ENCODE measurements at regions not wholly inside any gene's neighbourhood (a gene's known extent, or its start where the extent isn't known, plus 50 kb on each side); places are given as distances from the start of the nearest gene placed in this dataset.

- DNase-seq = peak in 4 of 10 donors; percentile 4 to 82 (median 38)
- intact Hi-C loops (cut with DNase I) = no loop called here
Measured at GRCh38 chr2:104026725-104027124, 827.2 kb upstream of the POU3F3 start.

GRCh38 chr2:104027321-104027720, 826.6 kb upstream of the POU3F3 start:
- intact Hi-C loops (cut with DNase I) = no loop called here
- DNase-seq = no peak

- intact Hi-C loops (cut with DNase I) = no loop called here
- no peak for DNase-seq
Measured at GRCh38 chr2:104028061-104028460, 825.9 kb upstream of the POU3F3 start.

DNA sequence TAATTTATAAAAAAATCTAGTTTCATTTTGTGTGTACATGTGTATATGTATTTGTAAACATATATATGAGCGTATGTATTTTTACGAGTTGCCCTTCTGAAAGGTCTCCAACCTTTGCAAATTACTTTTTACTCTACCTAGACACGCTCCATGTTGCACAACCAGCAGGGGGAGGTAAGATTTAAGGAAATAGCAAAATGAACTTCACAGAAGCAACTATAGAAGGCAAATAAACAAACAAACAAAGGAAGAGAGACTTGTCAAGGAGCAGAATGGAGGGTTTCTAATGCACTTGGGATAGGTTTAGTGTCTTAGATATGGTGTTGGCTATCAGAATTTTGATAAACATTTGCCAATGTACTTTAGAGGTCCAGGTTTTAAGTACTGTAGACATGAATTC, 820.5 kb upstream of the POU3F3 start:
- DNase-seq = no peak
- intact Hi-C loops (cut with DNase I) = loop anchor here (10.0 kb wide), 1 partner anchor 381 kb away; no protein-coding TSS in a partner anchor

DNA sequence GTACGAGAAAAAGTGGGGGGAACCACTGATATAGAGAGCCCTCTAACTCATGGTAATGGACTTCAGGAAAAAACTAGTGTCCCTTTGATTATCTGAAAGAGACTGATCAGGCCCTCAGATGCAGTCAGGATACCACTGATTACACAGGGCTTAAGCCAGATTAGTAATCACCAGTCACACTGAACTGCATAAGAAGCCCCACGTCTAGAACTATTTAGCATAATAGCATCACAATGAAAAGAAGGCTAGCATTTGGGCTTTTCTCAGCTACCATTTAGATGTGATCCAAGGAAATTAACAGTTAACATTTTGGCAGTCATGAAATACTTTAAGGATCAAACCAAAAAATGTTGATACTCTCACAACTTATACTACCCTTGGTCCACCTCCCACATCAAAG, 813.1 kb upstream of the POU3F3 start:
- no peak for DNase-seq
- intact Hi-C loops (cut with DNase I) = loop anchor here (10.0 kb wide), 1 partner anchor 834 kb away; no protein-coding TSS in a partner anchor

DNA sequence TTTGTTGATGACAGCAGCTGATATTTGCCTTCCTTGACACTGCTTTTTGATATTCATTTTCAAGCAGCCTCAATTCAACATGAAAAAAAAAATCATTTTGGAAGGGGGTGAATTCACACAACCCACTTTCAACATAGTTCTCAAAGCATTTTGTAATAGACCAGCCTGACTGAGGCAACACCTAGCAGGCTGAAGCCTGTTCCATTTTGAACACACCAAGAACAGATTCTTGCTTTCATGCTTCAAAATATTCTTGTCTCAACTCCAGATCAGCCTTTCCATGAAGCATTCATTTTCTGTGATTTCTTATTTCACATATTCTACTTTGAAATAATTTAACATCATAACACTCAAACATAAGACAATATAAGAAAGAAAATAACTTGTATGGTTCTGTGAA, 812.6 kb upstream of the POU3F3 start:
- DNase-seq = no peak
- intact Hi-C loops (cut with DNase I) = loop anchor here (10.0 kb wide), 1 partner anchor 833 kb away; no protein-coding TSS in a partner anchor

GRCh38 chr2:104043864-104044263, 810.1 kb upstream of the POU3F3 start:
- DNase-seq = peak in 4 of 10 donors; percentile 10 to 86 (median 49)
- intact Hi-C loops (cut with DNase I) = loop anchor here (10.0 kb wide), 1 partner anchor 831 kb away; no protein-coding TSS in a partner anchor

GRCh38 chr2:104045071-104045470, 808.8 kb upstream of the POU3F3 start:
- DNase-seq = no peak
- intact Hi-C loops (cut with DNase I) = loop anchor here (10.0 kb wide), 1 partner anchor 830 kb away; no protein-coding TSS in a partner anchor

GRCh38 chr2:104046466-104046865, 807.4 kb upstream of the POU3F3 start:
- intact Hi-C loops (cut with DNase I) = loop anchor here (10.0 kb wide), 1 partner anchor 828 kb away; no protein-coding TSS in a partner anchor

GRCh38 chr2:104047516-104047915, 806.4 kb upstream of the POU3F3 start:
- intact Hi-C loops (cut with DNase I) = loop anchor here (10.0 kb wide), 1 partner anchor 827 kb away; no protein-coding TSS in a partner anchor
- peak in 1 of 10 donors; percentile 36 for DNase-seq

More at GRCh38 chr2:104046466-104046865, 807.4 kb upstream of the POU3F3 start:
- DNase-seq = no peak

DNA sequence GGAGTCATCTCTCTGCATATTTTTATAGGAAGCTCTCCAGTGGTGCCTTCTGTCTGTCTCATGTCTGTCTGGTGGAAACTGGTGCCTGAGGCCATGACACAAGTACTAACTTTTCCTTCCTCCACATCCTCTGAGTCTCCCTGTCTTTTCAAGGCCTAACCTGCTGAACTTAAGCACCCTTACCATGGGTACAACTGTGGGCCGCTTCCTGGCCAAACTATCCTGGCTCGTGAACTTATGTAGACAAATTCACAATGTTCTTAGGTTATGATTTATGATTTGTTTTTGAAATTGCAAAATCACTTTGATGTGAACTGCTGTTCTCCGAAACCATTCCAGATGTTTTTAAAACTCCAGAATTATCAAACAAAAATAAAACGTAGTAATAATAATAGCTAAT, 804.5 kb upstream of the POU3F3 start:
- intact Hi-C loops (cut with DNase I) = loop anchor here (10.0 kb wide), 1 partner anchor 825 kb away; no protein-coding TSS in a partner anchor
- DNase-seq = no peak

DNA sequence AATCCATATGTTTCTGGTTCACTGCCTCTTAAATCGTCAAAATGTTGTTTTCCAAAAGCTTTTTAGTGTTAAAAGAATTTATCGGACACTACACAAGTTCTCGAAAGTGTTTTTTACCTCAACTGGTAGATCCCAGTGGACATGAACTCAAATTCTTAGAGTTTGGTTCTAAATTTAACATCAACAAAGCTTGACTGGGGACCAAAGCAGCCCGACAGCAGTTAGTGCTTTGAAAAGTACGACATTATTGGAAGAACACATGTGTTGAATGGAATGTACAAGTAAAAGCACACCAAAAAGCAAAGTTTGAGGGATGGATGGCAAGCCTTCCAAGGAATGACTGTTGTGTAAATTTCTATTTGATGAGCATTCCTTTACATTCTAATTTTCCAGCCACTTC, 803.9 kb upstream of the POU3F3 start:
- DNase-seq = no peak
- intact Hi-C loops (cut with DNase I) = loop anchor here (10.0 kb wide), 1 partner anchor 825 kb away; no protein-coding TSS in a partner anchor

DNA sequence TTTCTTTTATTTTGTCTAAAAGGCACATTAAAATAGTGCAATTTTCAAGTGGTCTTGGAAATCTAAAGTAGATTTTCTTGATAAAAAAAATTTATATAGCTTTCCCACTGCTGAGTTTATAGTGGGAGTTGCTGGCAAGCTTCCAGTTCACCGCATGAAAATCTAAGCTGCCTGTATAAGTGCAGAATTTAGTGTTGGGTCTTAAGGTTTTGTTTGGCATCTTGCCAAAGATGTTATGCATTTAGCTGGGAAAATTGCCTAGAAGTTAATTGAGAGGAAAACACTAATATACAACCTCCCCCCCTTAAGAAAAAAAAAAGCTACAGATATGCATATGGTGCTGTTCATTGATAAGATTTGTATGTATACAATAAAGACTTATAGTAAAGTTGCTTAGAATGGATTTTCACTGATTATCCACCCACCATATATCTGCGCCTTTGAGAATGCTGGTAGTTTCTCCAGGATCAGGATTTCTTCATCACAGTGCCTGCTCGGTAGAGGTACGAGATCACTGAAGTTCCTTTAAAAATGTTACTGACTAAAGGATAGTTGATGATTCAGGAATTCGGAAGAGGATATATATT, 803.2 kb upstream of the POU3F3 start:
- intact Hi-C loops (cut with DNase I) = no loop called here
- no peak for DNase-seq

- intact Hi-C loops (cut with DNase I) = no loop called here
- no peak for DNase-seq
Measured at GRCh38 chr2:104051766-104052165, 802.1 kb upstream of the POU3F3 start.

DNA sequence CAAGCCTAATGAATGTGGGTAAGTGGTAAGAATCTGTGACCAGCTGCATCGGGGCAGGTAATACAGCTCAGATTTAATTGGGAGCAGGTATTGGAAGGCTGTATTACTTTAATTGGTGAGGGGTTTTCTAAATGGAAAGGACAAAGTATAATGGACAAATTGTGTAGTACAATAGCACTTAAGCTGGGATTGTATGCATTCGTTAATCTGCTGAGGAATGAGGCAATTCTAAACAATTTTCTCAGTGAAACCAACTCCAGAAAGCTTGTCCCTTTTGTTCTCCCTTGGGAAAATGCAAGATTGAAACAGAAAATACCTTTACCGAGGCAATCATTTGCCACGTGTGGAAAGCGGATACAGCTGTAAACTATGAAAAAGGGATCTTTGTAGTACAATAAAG, 801.6 kb upstream of the POU3F3 start:
- intact Hi-C loops (cut with DNase I) = no loop called here
- DNase-seq = no peak

- intact Hi-C loops (cut with DNase I) = no loop called here
- no peak for DNase-seq
Measured at GRCh38 chr2:104056451-104056850, 797.5 kb upstream of the POU3F3 start.

- DNase-seq = no peak
- intact Hi-C loops (cut with DNase I) = no loop called here
Measured at GRCh38 chr2:104068665-104069064, 785.2 kb upstream of the POU3F3 start.

DNA sequence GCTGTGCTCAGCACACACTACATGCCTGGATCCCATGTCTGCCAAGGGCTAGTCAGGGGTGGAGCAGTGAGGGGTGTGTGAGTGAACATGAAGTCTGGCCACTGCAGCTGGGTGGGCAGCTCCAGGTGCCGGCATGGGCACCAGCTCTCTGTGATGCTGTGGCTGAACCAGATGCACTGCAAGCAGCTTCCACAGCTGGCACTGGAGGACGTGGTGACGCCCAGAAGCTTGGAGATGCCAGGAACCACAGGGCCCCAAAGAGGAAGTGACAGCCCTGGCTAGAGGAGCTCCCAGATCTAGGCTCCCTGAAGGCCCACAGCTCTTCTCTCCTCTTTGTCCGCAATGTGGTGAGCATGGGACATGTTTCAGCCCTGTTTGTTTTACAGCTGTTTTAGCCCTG, 776.3 kb upstream of the POU3F3 start:
- intact Hi-C loops (cut with DNase I) = no loop called here
- DNase-seq = peak in 3 of 10 donors; percentile 57 to 73 (median 66)

DNA sequence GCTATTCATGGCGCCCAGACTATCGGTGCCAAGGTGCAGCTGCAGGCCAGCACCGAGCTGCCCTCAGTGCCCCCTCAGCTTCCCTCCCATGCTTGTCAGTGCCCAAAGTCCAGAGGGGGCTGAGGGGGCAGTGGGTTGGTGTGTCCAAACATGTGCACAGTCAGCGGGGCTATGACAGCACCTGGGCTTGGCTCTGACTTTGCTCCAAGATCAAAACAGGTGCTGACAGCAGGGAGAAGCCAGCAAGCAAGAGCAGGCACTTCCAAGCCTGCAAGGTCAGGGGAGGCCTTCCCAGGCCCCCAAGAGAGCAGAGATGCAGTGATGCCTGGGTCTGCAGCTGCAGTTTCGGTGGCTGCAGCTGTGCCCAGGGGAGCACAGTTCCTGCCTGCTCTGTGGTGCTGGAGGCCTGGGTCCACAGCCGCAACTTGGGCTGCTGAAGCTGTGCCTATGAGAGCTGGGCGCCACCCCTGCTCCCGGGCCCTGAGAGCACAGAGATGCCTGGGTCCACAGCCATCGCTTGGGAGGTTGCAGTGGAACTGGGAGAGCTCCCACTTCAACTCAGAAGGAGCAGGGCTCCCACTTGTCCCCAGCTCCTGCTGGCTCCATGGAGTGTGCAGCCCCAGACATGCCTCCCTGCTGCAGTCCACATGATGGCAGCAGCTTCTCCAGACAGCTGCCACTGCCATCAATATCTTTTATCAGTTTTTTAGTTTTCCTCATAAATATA, 775.3 kb upstream of the POU3F3 start:
- intact Hi-C loops (cut with DNase I) = no loop called here
- DNase-seq = peak in 4 of 10 donors; percentile 9 to 69 (median 32)

DNA sequence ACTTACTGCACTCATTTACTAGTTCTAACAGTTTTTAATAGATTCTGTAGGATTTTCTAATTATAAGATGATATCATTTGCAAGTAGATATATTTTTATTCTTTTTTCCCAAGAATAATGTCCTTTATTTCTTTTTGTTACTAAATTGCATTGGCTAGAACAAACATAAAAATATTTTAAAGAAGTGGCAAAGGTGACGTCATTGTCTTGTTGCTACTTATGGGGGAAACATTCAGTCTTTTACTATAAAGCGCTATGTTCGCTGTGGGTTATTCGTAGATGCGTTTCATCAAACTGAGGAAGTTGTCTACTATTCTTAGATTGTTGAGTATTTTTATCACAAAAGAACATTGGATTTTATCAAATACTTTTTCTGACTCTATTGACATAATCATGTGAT, 765.2 kb upstream of the POU3F3 start:
- DNase-seq = no peak
- intact Hi-C loops (cut with DNase I) = no loop called here

DNA sequence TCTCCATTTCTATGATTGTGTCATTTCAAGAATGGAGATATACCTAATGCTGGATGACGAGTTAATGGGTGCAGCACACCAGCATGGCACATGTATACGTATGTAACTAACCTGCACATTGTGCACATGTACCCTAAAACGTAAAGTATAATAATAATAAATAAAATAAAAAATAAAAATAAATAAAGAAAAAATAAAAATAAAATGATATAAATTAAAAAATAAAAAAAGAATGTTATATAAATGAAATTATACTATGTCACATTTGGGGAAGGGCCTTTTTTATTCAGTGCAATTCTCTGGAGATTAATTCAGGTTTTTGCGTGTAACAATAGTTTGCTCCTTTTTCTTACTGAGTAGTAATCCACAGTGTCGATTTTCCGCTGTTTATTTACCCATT, 763.5 kb upstream of the POU3F3 start:
- intact Hi-C loops (cut with DNase I) = no loop called here

DNA sequence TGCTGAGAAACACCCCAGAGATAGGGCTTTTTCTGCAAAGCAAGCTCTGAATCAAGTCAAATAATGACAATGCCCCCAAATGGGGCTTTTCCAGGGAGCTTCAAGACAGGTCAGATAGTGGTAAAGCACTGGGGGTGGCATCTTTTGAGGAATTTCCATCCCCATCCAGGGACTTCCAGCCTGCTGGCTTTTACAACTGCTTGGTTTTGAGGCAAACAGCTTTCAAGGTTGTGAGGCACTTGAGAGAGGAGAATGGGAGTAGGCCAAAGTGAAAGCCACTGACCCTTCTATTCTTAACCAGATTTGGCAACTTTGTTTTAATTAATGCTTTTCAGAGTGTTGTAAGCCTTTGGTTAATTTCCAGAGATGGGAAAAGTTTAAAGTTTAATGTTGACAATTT, 762.0 kb upstream of the POU3F3 start:
- no peak for DNase-seq
- intact Hi-C loops (cut with DNase I) = no loop called here

More for the DNA sequence above, 763.5 kb upstream of the POU3F3 start:
- DNase-seq = no peak
